ENCODE measurements at regions not wholly inside any gene's neighbourhood (a gene's known extent, or its start where the extent isn't known, plus 50 kb on each side); places are given as distances from the start of the nearest gene placed in this dataset.

DNA sequence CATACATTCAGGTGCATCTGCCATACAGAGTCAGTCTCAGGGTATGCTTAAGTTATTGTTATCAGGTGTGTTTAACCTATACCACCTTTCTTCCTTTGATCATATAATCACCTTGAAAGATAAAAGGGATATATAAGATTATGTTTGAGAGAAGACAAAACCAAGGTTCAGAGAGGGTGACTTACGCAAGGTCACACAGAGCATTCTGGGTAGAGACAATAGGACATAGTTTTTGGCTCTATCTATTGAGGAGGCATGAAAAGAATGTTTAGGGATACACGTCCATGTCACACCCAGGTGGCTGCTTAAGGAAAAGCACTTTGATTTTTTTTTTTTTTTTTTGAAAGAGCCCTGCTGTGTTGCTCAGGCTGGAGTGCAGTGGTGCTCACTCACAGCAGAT is 327.1 kb upstream of the RPS6KA3 start:
- H3K4me3 ChIP-seq (ENCODE audit: low read length) = no peak overlapping the region
- DNase-seq (ENCODE audit: low read depth) = no peak
- TF ChIP-seq, protein P1, sequence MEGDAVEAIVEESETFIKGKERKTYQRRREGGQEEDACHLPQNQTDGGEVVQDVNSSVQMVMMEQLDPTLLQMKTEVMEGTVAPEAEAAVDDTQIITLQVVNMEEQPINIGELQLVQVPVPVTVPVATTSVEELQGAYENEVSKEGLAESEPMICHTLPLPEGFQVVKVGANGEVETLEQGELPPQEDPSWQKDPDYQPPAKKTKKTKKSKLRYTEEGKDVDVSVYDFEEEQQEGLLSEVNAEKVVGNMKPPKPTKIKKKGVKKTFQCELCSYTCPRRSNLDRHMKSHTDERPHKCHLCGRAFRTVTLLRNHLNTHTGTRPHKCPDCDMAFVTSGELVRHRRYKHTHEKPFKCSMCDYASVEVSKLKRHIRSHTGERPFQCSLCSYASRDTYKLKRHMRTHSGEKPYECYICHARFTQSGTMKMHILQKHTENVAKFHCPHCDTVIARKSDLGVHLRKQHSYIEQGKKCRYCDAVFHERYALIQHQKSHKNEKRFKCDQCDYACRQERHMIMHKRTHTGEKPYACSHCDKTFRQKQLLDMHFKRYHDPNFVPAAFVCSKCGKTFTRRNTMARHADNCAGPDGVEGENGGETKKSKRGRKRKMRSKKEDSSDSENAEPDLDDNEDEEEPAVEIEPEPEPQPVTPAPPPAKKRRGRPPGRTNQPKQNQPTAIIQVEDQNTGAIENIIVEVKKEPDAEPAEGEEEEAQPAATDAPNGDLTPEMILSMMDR (IDR thresholded peaks at IDR 0.05; ENCODE audit: insufficient read depth, low read depth, low read length, missing control alignments) = no peak

DNA sequence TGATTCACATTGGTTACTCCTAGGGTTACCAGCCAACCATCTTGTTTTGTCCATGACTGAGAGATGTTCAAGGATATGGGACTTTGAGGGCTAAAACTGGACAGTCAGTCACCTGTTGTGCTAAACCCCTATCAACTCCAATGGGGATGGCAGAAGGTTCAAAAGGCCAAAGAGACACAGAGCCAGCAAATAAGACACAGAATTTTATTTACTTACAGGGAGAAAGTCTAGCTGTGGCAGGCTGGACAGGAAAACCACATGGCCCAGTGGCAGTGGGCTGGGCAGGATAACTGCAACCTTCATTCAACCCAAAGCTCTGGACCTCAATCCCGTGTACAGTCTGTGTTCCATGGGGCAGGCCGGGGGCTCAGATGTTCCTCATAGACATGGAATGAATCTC is 326.7 kb upstream of the RPS6KA3 start:
- DNase-seq (ENCODE audit: low read depth) = no peak
- H3K4me3 ChIP-seq (ENCODE audit: low read length) = no peak overlapping the region
- TF ChIP-seq, protein P1 (IDR thresholded peaks at IDR 0.05; ENCODE audit: insufficient read depth, low read depth, low read length, missing control alignments) = no peak

DNA sequence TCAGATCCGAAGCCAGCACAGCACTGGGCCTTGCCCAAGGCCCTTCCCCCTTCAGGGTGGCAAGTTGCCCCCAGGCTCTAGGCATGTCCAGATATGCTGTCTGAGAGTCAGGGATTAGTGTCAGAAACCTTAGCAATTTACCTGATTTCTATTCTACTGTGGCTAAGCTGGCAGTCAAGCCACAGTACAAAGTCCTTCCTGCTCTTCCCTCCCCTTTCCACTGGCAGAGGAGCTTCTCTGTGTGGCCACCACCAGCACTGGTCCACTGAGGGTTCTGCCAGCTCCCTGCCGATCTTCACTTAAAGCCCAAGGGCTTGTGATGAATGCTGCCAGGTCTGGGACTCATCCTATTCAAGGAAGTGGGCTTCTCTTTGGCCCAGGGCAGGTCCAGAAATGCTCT is 324.5 kb upstream of the RPS6KA3 start:
- TF ChIP-seq, protein P1 (IDR thresholded peaks at IDR 0.05; ENCODE audit: insufficient read depth, low read depth, low read length, missing control alignments) = no peak
- DNase-seq (ENCODE audit: low read depth) = no peak
- no peak overlapping the region for H3K4me3 ChIP-seq (ENCODE audit: low read length)

DNA sequence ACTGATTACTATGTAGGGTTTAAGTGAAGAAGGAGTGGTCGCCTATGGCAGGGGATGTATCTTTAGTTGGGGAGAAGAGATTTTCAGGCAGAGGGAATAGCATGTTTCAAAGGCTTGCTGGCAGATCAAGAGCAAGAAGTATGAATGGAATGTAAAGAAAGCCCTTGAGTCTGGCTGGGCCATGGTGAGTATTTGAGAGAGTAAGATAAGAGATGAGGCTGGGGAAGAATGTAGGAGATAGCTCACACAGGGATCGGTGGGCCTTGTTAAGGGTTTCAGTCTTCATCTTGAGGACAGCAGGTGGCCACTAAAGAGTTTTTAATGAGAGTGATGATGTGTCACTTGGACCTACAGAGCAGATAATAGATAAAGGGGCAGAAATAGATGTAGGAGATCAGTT is 319.1 kb upstream of the RPS6KA3 start:
- TF ChIP-seq, protein P1 (IDR thresholded peaks at IDR 0.05; ENCODE audit: insufficient read depth, low read depth, low read length, missing control alignments) = no peak
- no peak overlapping the region for H3K4me3 ChIP-seq (ENCODE audit: low read length)
- DNase-seq (ENCODE audit: low read depth) = no peak

DNA sequence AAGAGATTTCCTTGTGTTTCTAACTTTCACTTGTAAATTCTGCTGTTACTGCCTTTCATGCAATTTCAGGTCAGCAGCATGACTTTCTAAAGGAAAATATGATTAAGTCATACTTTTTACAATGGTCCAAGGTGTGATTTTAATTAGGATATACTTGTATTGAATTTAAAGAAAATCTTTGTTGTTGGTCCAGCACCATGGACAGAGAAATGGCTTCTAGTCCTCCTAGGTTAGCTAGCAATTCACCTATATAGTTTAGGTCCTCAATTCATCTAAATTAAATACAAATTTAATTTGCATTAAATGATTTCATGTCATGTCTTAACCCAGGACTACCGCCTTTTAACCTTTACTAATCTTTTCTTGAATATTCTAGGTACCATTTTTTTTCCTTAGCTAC is 304.9 kb upstream of the RPS6KA3 start:
- no peak overlapping the region for H3K4me3 ChIP-seq (ENCODE audit: low read length)
- DNase-seq (ENCODE audit: low read depth) = peak; percentile 34

DNA sequence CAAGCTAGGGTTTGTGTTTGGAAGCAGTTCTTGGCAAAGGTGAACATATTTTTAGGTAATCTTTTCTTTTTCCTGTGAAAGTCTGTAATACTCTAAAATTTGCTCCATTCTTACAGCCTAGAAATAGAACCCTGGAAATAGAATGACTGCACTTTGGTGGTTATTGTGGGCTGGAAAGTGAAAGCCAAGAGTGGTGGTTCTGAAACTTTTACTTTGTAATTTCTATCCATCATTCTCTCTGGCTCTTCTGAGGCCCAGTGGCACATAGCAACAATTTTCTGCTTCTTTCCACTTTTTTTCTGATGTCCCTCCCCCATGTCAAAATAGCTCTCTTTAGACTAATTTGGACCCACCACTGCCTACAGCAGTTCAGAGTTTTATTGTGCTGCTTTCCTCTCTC is 300.4 kb upstream of the RPS6KA3 start:
- DNase-seq (ENCODE audit: low read depth) = no peak
- H3K4me3 ChIP-seq (ENCODE audit: low read length) = no peak overlapping the region
- TF ChIP-seq, protein P1 (IDR thresholded peaks at IDR 0.05; ENCODE audit: insufficient read depth, low read depth, low read length, missing control alignments) = no peak

More for the DNA sequence above, 304.9 kb upstream of the RPS6KA3 start:
- TF ChIP-seq, protein P1 (IDR thresholded peaks at IDR 0.05; ENCODE audit: insufficient read depth, low read depth, low read length, missing control alignments) = no peak

DNA sequence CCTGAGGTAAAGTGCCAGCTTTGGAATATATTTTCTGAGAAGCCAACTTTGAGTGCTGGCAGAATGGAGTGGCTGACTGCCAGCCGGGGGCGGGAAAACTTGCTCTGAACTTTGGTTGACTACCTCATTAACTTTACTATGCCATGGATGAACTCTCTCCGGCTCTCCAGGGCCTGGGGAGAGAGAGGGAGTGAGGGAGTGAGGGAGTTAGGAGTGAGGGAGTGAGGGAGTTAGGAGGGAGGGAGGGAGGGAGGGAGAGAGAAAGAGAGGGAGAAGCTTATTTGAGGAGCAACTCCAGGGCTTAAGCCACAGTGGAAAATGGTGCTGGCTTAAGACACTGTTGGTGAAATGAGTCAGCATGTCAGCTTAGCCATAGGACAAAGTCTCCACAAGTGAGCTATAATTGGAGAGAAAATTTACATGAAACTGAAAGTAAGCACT is 280.9 kb upstream of the RPS6KA3 start:
- TF ChIP-seq, protein P1 (IDR thresholded peaks at IDR 0.05; ENCODE audit: insufficient read depth, low read depth, low read length, missing control alignments) = no peak
- DNase-seq (ENCODE audit: low read depth) = peak; percentile 13
- H3K4me3 ChIP-seq (ENCODE audit: low read length) = no peak overlapping the region
